GM23248 (cell line): ENCODE measurements at regions not wholly inside any gene's neighbourhood (a gene's known extent, or its start where the extent isn't known, plus 50 kb on each side); places are given as distances from the start of the nearest gene placed in this dataset.
"Not testable (repeated sequence)": the region's sequence is repeated elsewhere in the genome, so short reads cannot be mapped to it uniquely, and the experiment has no call there.

Source experiments
- EZH2 ChIP-seq: fragments of 200-600 bp; sonication (generic); IDR thresholded peaks from 2 replicates; pipeline ENCODE4 v1.6.1; 2018; ENCODE audit warnings: antibody characterized with exemption, mild to moderate bottlenecking; ENCODE audit not compliant: insufficient read depth, poor library complexity, severe bottlenecking
- EZH2phosphoT487 ChIP-seq: fragments of 200-600 bp; sonication (generic); IDR thresholded peaks from 2 replicates; pipeline ENCODE4 v1.6.1; 2018; ENCODE audit warnings: antibody characterized with exemption, moderate library complexity, mild to moderate bottlenecking, low read depth; ENCODE audit not compliant: insufficient read depth

DNA sequence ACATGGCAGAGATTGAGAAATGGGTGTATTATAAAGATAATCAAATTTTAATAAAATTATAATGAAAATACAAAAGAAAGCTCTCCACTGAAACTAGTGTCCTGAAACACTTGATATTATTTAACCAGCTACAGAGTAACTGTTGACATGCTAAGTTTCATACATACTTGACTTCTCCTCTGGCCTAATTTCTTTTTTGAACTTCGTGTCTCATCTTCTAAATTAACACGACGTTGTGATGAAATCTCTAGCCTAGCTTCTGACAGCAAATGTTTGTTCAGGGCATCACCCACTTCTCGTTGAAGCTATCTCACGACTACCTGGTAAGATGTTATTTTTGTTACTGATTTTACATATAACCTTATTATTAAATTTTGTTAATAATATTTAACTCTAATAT, 80.8 kb upstream of the CCT8L2 start:
- not testable (repeated sequence) for TF ChIP-seq EZH2, EZH2phosphoT487
